T-helper 1 cell treated with Interleukin-12 subunit alpha and Interleukin-12 subunit beta and Interleukin-4 antibody, amounts not matched to agents 30 ng/mL and 1 ng/mL, for 36 hours (primary cell): ENCODE measurements at regions not wholly inside any gene's neighbourhood (a gene's known extent, or its start where the extent isn't known, plus 50 kb on each side); places are given as distances from the start of the nearest gene placed in this dataset.

Experiments used
- intact Hi-C: fragments of 100-400 bp; cut with micrococcal nuclease; formaldehyde crosslinking; loops from one replicate; pipeline ENCODE4 v1.15.1; 2024

GRCh38 chr11:69985641-69986439, 92.3 kb upstream of the ANO1 start:
- intact Hi-C loops, result no loop called here

GRCh38 chr11:69986440-69986787, 91.7 kb upstream of the ANO1 start:
- intact Hi-C loops, result no loop called here

GRCh38 chr11:69986830-69987229, 91.3 kb upstream of the ANO1 start:
- intact Hi-C loops, result no loop called here

- intact Hi-C loops, result no loop called here
These were observed 86.1 kb upstream of the ANO1 start for GRCh38 chr11:69992026-69992425.

GRCh38 chr11:69992943-69993694, 85.0 kb upstream of the ANO1 start:
- intact Hi-C loops, result no loop called here

GRCh38 chr11:69994810-69995209, 83.3 kb upstream of the ANO1 start:
- intact Hi-C loops, result no loop called here

GRCh38 chr11:69995697-69996096, 82.4 kb upstream of the ANO1 start:
- intact Hi-C loops, result no loop called here

- intact Hi-C loops, result no loop called here
These were observed 81.7 kb upstream of the ANO1 start for GRCh38 chr11:69996451-69996850.

- intact Hi-C loops, result no loop called here
These were observed 80.8 kb upstream of the ANO1 start for GRCh38 chr11:69997352-69997751.

GRCh38 chr11:69999721-70000120, 78.4 kb upstream of the ANO1 start:
- intact Hi-C loops, result no loop called here

GRCh38 chr11:70000228-70000627, 77.9 kb upstream of the ANO1 start:
- intact Hi-C loops, result no loop called here

GRCh38 chr11:70001246-70001645, 76.9 kb upstream of the ANO1 start:
- intact Hi-C loops, result no loop called here

- intact Hi-C loops, result loop anchor here (1.0 to 2.0 kb wide), 3 partner anchors 32 to 201 kb away; partner anchors contain the start of gene FADD
These were observed 75.7 kb upstream of the ANO1 start for GRCh38 chr11:70002433-70002832.

- intact Hi-C loops, result no loop called here
These were observed 72.9 kb upstream of the ANO1 start for GRCh38 chr11:70005107-70005818.

GRCh38 chr11:70007796-70008195, 70.3 kb upstream of the ANO1 start:
- intact Hi-C loops, result no loop called here

- intact Hi-C loops, result no loop called here
These were observed 67.3 kb upstream of the ANO1 start for GRCh38 chr11:70010774-70011173.

- intact Hi-C loops, result no loop called here
These were observed 65.9 kb upstream of the ANO1 start for GRCh38 chr11:70012134-70012733.

GRCh38 chr11:70014291-70014690, 63.8 kb upstream of the ANO1 start:
- intact Hi-C loops, result no loop called here

GRCh38 chr11:70016666-70017367, 61.3 kb upstream of the ANO1 start:
- intact Hi-C loops, result no loop called here

GRCh38 chr11:70018816-70019215, 59.3 kb upstream of the ANO1 start:
- intact Hi-C loops, result no loop called here

- intact Hi-C loops, result no loop called here
These were observed 58.5 kb upstream of the ANO1 start for GRCh38 chr11:70019576-70020011.
